Vagina (tissue), 2 donors: ENCODE measurements at regions not wholly inside any gene's neighbourhood (a gene's known extent, or its start where the extent isn't known, plus 50 kb on each side); places are given as distances from the start of the nearest gene placed in this dataset.

ENCODE experiments used
- DNase-seq, 2 donors: peaks; one replicate each; pipeline ENCODE4 v3.0.0-alpha.2; 2017; ENCODE audit errors: extremely low spot score in 2 of 2
- H3K27ac ChIP-seq: fragments of 200-600 bp; sonication (generic); one replicate; pipeline ENCODE4 v1.5.1; 2019
- H3K27me3 ChIP-seq: fragments of 200-600 bp; sonication (generic); one replicate; pipeline ENCODE4 v1.5.1; 2019
- H3K36me3 ChIP-seq, 2 donors: fragments of 200-600 bp; sonication (generic); one replicate each; pipeline ENCODE4 v1.5.1; 2017 to 2019
- H3K4me1 ChIP-seq: fragments of 200-600 bp; sonication (generic); one replicate; pipeline ENCODE4 v1.5.1; 2019
- H3K4me3 ChIP-seq, 2 donors: fragments of 200-600 bp; sonication (generic); 1 replicate in 1 of 2; 2 replicates in 1 of 2; pipeline ENCODE4 v1.5.1; 2016 to 2019
- H3K9me3 ChIP-seq: fragments of 200-600 bp; sonication (generic); one replicate; pipeline ENCODE4 v1.5.1; 2019
- POLR2A ChIP-seq, 2 donors: fragments of 450-650 bp; IDR thresholded peaks; one replicate each; pipeline ENCODE4 v1.6.1; 2017; ENCODE audit warnings: antibody characterized with exemption in 2 of 2, mild to moderate bottlenecking in 2 of 2, moderate library complexity in 2 of 2
- POLR2AphosphoS5 ChIP-seq, 2 donors: sonication (generic); formaldehyde crosslinking; IDR thresholded peaks; one replicate each; pipeline ENCODE4 v1.9.0; 2017; ENCODE audit warnings: antibody characterized with exemption in 2 of 2, mild to moderate bottlenecking in 2 of 2, low read depth in 1 of 2; ENCODE audit not compliant: insufficient read depth in 1 of 2
- intact Hi-C: fragments of 100-400 bp; cut with DNase I; formaldehyde crosslinking; loops from one replicate; pipeline ENCODE4 v1.15.1; 2023
- TF ChIP-seq, protein P1 (sequence below), 3 experiments: fragments of 450-650 bp in 2 of 3; fragments of 200-600 bp in 1 of 3; sonication (generic) in 1 of 3; IDR thresholded peaks; one replicate each; pipeline ENCODE4 v1.5.1; 2017 to 2019; ENCODE audit warnings: antibody characterized with exemption in 3 of 3, mild to moderate bottlenecking in 2 of 3, moderate library complexity in 2 of 3

DNA sequence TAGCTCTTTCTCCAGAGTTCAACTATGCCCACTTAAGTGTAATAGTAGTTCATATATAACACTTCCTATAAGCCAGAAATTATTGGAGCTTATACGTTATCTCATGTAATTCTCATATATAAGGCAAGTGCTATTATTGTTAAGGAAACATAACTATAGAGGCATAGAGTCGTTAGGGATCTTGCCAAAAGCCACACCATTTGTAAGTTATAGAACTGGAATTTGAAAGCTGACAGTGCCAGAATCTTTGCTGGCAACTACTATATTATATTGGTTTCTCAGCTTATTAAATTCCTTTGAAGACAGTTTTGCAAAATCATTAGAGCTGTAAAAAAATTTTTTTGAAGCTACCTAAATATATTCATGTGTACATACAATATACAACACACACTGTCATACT, 51.0 kb upstream of the MBNL2 start:
- Histone ChIP-seq H3K27ac (no peak overlapping the region), H3K9me3 (no peaks in the 10 kb centered on the region), H3K4me3 (no peak overlapping the region), H3K27me3 (no peaks in the 10 kb centered on the region), H3K4me1 (no peaks in the 10 kb centered on the region), H3K36me3 (no peaks in the 10 kb centered on the region)
- DNase-seq = no peak
- TF ChIP-seq POLR2AphosphoS5 (IDR thresholded peaks at IDR 0.05; ENCODE audit: insufficient read depth in 1 of 2, low read depth in 1 of 2) (no peak), POLR2A (IDR thresholded peaks at IDR 0.05) (no peak)
- TF ChIP-seq, protein P1, sequence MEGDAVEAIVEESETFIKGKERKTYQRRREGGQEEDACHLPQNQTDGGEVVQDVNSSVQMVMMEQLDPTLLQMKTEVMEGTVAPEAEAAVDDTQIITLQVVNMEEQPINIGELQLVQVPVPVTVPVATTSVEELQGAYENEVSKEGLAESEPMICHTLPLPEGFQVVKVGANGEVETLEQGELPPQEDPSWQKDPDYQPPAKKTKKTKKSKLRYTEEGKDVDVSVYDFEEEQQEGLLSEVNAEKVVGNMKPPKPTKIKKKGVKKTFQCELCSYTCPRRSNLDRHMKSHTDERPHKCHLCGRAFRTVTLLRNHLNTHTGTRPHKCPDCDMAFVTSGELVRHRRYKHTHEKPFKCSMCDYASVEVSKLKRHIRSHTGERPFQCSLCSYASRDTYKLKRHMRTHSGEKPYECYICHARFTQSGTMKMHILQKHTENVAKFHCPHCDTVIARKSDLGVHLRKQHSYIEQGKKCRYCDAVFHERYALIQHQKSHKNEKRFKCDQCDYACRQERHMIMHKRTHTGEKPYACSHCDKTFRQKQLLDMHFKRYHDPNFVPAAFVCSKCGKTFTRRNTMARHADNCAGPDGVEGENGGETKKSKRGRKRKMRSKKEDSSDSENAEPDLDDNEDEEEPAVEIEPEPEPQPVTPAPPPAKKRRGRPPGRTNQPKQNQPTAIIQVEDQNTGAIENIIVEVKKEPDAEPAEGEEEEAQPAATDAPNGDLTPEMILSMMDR (IDR thresholded peaks at IDR 0.05) = no peak
- intact Hi-C loops = no loop called here
